H9 (cell line): ENCODE measurements at regions not wholly inside any gene's neighbourhood (a gene's known extent, or its start where the extent isn't known, plus 50 kb on each side); places are given as distances from the start of the nearest gene placed in this dataset.

Experiments used
- DNase-seq: peaks from one replicate; pipeline ENCODE4 v3.0.0-alpha.2; 2017
- H2AFZ ChIP-seq: one replicate; pipeline ENCODE4 v1.6.1; 2013; ENCODE audit warnings: mild to moderate bottlenecking, low read length, control low read depth, moderate library complexity
- H2AK5ac ChIP-seq: 2 replicates; pipeline ENCODE4 v1.6.1; 2013; ENCODE audit warnings: low read length, control low read depth, mixed read lengths; ENCODE audit not compliant: insufficient read length
- H2BK120ac ChIP-seq: one replicate; pipeline ENCODE4 v1.6.1; 2013; ENCODE audit warnings: low read depth, mild to moderate bottlenecking, low read length, control low read depth, inconsistent platforms; ENCODE audit not compliant: poor library complexity, severe bottlenecking
- H2BK12ac ChIP-seq: 2 replicates; pipeline ENCODE4 v1.6.1; 2013; ENCODE audit warnings: low read length, control low read depth, mixed read lengths, low read depth; ENCODE audit not compliant: insufficient read length
- H2BK15ac ChIP-seq: 2 replicates; pipeline ENCODE4 v1.6.1; 2013; ENCODE audit warnings: low read depth, low read length, control low read depth
- H2BK20ac ChIP-seq: one replicate; pipeline ENCODE4 v1.6.1; 2013; ENCODE audit warnings: low read depth, mild to moderate bottlenecking, low read length, control low read depth, inconsistent platforms; ENCODE audit not compliant: poor library complexity, severe bottlenecking
- H2BK5ac ChIP-seq: 2 replicates; pipeline ENCODE4 v1.6.1; 2013; ENCODE audit warnings: low read length, control low read depth, mixed read lengths; ENCODE audit not compliant: insufficient read length
- H3K14ac ChIP-seq: 2 replicates; pipeline ENCODE4 v1.6.1; 2013; ENCODE audit warnings: low read length, control low read depth; ENCODE audit not compliant: insufficient read depth
- H3K18ac ChIP-seq: 2 replicates; pipeline ENCODE4 v1.6.1; 2013; ENCODE audit warnings: low read depth, mild to moderate bottlenecking, mixed read lengths, low read length, control low read depth; ENCODE audit not compliant: insufficient read length
- H3K23ac ChIP-seq: 2 replicates; pipeline ENCODE4 v1.6.1; 2013; ENCODE audit warnings: low read length, control low read depth, mixed read lengths, low read depth; ENCODE audit not compliant: insufficient read length
- H3K23me2 ChIP-seq: 2 replicates; pipeline ENCODE4 v1.6.1; 2013; ENCODE audit warnings: low read depth, mild to moderate bottlenecking, mixed read lengths, low read length, control low read depth; ENCODE audit not compliant: insufficient read length, poor library complexity, severe bottlenecking
- H3K27ac ChIP-seq: 2 replicates; pipeline ENCODE4 v1.5.1; 2013; ENCODE audit warnings: low read length, control low read depth, mixed read lengths, low read depth; ENCODE audit not compliant: insufficient read length
- H3K27me3 ChIP-seq: 2 replicates; pipeline ENCODE4 v1.6.1; 2013; ENCODE audit warnings: low read length, control low read depth, inconsistent platforms; ENCODE audit not compliant: insufficient read depth
- H3K4ac ChIP-seq: 2 replicates; pipeline ENCODE4 v1.6.1; 2013; ENCODE audit warnings: low read depth, mild to moderate bottlenecking, control low read depth, inconsistent platforms, low read length, moderate library complexity
- H3K4me1 ChIP-seq: 2 replicates; pipeline ENCODE4 v1.6.1; 2013; ENCODE audit warnings: low read length, control low read depth, inconsistent platforms; ENCODE audit not compliant: insufficient read depth
- H3K4me2 ChIP-seq: 2 replicates; pipeline ENCODE4 v1.6.1; 2013; ENCODE audit warnings: low read length, control low read depth, mixed read lengths; ENCODE audit not compliant: insufficient read length, insufficient read depth
- H3K56ac ChIP-seq: 2 replicates; pipeline ENCODE4 v1.6.1; 2013; ENCODE audit warnings: low read depth, mild to moderate bottlenecking, mixed read lengths, low read length, control low read depth; ENCODE audit not compliant: insufficient read length
- H3K79me1 ChIP-seq: 2 replicates; pipeline ENCODE4 v1.6.1; 2013; ENCODE audit warnings: low read depth, mild to moderate bottlenecking, moderate library complexity, low read length, control low read depth, inconsistent platforms; ENCODE audit not compliant: insufficient read depth, poor library complexity, severe bottlenecking
- H3K79me2 ChIP-seq: 2 replicates; pipeline ENCODE4 v1.6.1; 2013; ENCODE audit warnings: low read length, control low read depth, inconsistent platforms; ENCODE audit not compliant: insufficient read depth
- H3K9ac ChIP-seq: 2 replicates; pipeline ENCODE4 v1.6.1; 2013; ENCODE audit warnings: low read length, control low read depth, mixed read lengths; ENCODE audit not compliant: insufficient read length; ENCODE audit errors: extremely low read depth
- H3K9me3 ChIP-seq: one replicate; pipeline ENCODE4 v1.6.1; 2013; ENCODE audit warnings: low read depth, low read length, inconsistent platforms; ENCODE audit not compliant: control insufficient read depth
- H3T11ph ChIP-seq: one replicate; pipeline ENCODE4 v1.6.1; 2013; ENCODE audit warnings: mild to moderate bottlenecking, low read length, control low read depth, inconsistent platforms
- H4K20me1 ChIP-seq: one replicate; pipeline ENCODE4 v1.6.1; 2013; ENCODE audit not compliant: control insufficient read depth, insufficient read length, insufficient read depth
- H4K5ac ChIP-seq: 2 replicates; pipeline ENCODE4 v1.6.1; 2013; ENCODE audit warnings: low read depth, mild to moderate bottlenecking, mixed read lengths, low read length, control low read depth; ENCODE audit not compliant: insufficient read length
- H4K8ac ChIP-seq: replicated peaks from 2 replicates; pipeline ENCODE4 v1.6.1; 2013; ENCODE audit warnings: low read length, control low read depth, mixed read lengths, low read depth; ENCODE audit not compliant: insufficient read length
- H4K91ac ChIP-seq: 2 replicates; pipeline ENCODE4 v1.6.1; 2013; ENCODE audit warnings: low read depth, mild to moderate bottlenecking, moderate library complexity, mixed read lengths, low read length, control low read depth; ENCODE audit not compliant: insufficient read length
- H3K27ac Mint-ChIP-seq, 3 experiments: 2 replicates in 2 of 3; 3 replicates in 1 of 3; pipeline ENCODE4 v1.8.0; 2020 to 2021; ENCODE audit warnings: mixed read lengths in 3 of 3, mild to moderate bottlenecking in 1 of 3, moderate library complexity in 1 of 3
- H3K27me3 Mint-ChIP-seq: 2 replicates; pipeline ENCODE4 v1.8.0; 2021; ENCODE audit warnings: low read depth, mild to moderate bottlenecking, moderate library complexity, mixed read lengths
- H3K36me3 Mint-ChIP-seq, 3 experiments: 2 replicates in 2 of 3; 3 replicates in 1 of 3; pipeline ENCODE4 v1.8.0; 2020 to 2021; ENCODE audit warnings: low read depth in 3 of 3, mixed read lengths in 3 of 3; ENCODE audit not compliant: insufficient read depth in 1 of 3
- H3K4me1 Mint-ChIP-seq, 2 experiments: 2 replicates each; pipeline ENCODE4 v1.8.0; 2020; ENCODE audit warnings: mixed read lengths in 2 of 2
- H3K4me3 Mint-ChIP-seq, 2 experiments: 2 replicates in 1 of 2; 3 replicates in 1 of 2; pipeline ENCODE4 v1.8.0; 2020 to 2021; ENCODE audit warnings: mild to moderate bottlenecking in 2 of 2, mixed read lengths in 2 of 2, moderate library complexity in 1 of 2
- H3K9me3 Mint-ChIP-seq, 2 experiments: 2 replicates in 1 of 2; 3 replicates in 1 of 2; pipeline ENCODE4 v1.8.0; 2020; ENCODE audit warnings: mild to moderate bottlenecking in 2 of 2, mixed read lengths in 2 of 2, moderate library complexity in 1 of 2
- WGBS: extraction: QIAGEN DNeasy Blood & Tissue Kit; methylation state at CpG from one replicate; pipeline ENCODE4 v1.1.7; 2013; ENCODE audit warnings: missing lambda C conversion rate, low lambda C conversion rate, mixed read lengths; ENCODE audit not compliant: insufficient read length; ENCODE audit errors: extremely low coverage; 5-methylcytosine and 5-hydroxymethylcytosine counted together
- TF ChIP-seq, protein P1 (sequence below): fragments of 200-600 bp; sonication (generic); conservative IDR thresholded peaks from 3 replicates; pipeline ENCODE4 v1.8.0; 2021; ENCODE audit warnings: antibody characterized with exemption, mild to moderate bottlenecking

DNA sequence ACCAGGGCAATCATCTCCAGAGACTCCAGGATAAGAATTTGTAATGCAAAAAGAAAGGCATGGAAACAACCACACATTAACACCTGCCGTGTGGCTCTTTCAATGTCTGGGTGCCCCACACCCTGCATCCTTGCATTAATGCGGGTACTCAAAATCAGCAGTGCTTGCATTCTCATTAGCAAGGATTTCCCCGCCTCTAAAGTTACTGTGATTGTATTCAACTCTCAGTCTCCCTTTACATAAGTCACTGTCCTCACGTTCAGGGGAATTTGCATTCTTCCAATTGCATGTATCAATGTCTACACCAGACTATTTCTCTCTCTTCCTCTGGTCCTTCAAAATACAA, 324.3 kb downstream of the FOXL1 start:
- Histone ChIP-seq H4K5ac (no peak overlapping the region), H3K23ac (no peak overlapping the region), H3K9me3 (no peaks in the 10 kb centered on the region), H3K56ac (no peak overlapping the region), H3K79me2 (no peaks in the 10 kb centered on the region), H3K23me2 (no peaks in the 10 kb centered on the region), H3K4me1 (peaks cover 2% of the 10 kb centered on the region; the same call in 1 of the 2 replicates), H2BK12ac (no peak overlapping the region), H2AFZ (no peak overlapping the region), H3K4ac (no peak overlapping the region), H3K9ac (no peak overlapping the region), H2BK20ac (no peak overlapping the region), H3K4me2 (no peak overlapping the region), H4K91ac (no peak overlapping the region), H2BK15ac (no peak overlapping the region), H3K27ac (no peak overlapping the region), H2BK5ac (no peak overlapping the region), H2AK5ac (no peak overlapping the region), H2BK120ac (no peak overlapping the region), H3T11ph (no peak overlapping the region), H3K79me1 (no peaks in the 10 kb centered on the region), H3K18ac (no peak overlapping the region), H3K27me3 (no peaks in the 10 kb centered on the region), H4K8ac (no peak overlapping the region), H3K14ac (no peak overlapping the region; the same call in 1 of the 2 replicates), H4K20me1 (no peaks in the 10 kb centered on the region)
- Mint-ChIP-seq H3K36me3 (no peaks in the 10 kb centered on the region), H3K4me3 (no peak overlapping the region), H3K4me1 (peaks cover 9 to 16% of the 10 kb centered on the region in 2 experiments), H3K9me3 (no peaks in the 10 kb centered on the region; a peak in 1 of 5 replicates), H3K27me3 (peaks cover 8% of the 10 kb centered on the region; the same call in 1 of the 2 replicates), H3K27ac (no peak overlapping the region)
- no CpG with 5 or more reads among the region's 4 CpGs for WGBS
- DNase-seq = no peak
- TF ChIP-seq, protein P1, sequence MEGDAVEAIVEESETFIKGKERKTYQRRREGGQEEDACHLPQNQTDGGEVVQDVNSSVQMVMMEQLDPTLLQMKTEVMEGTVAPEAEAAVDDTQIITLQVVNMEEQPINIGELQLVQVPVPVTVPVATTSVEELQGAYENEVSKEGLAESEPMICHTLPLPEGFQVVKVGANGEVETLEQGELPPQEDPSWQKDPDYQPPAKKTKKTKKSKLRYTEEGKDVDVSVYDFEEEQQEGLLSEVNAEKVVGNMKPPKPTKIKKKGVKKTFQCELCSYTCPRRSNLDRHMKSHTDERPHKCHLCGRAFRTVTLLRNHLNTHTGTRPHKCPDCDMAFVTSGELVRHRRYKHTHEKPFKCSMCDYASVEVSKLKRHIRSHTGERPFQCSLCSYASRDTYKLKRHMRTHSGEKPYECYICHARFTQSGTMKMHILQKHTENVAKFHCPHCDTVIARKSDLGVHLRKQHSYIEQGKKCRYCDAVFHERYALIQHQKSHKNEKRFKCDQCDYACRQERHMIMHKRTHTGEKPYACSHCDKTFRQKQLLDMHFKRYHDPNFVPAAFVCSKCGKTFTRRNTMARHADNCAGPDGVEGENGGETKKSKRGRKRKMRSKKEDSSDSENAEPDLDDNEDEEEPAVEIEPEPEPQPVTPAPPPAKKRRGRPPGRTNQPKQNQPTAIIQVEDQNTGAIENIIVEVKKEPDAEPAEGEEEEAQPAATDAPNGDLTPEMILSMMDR = no peak
